WTC11 (cell line): ENCODE measurements at regions not wholly inside any gene's neighbourhood (a gene's known extent, or its start where the extent isn't known, plus 50 kb on each side); places are given as distances from the start of the nearest gene placed in this dataset.
A peak's percentile ranks its signal among the peaks of the same experiment; 100 is the strongest.

Experiments used
- ATAC-seq: fragments of 200-7000 bp; cut with Tn5 transposase; 2 replicates; pipeline ENCODE4 v1.10.0; 2021; ENCODE audit warnings: mild to moderate bottlenecking, moderate library complexity
- CTCF ChIA-PET: fragments of 300-600 bp; sonication (Branson Sonifier 250); formaldehyde crosslinking; loops from one replicate; lab custom pipeline; 2021; ENCODE audit warnings: antibody characterized with exemption; lab: Charles Lee
- POLR2A ChIA-PET: fragments of 350-600 bp; sonication (Branson Sonifier 250); formaldehyde crosslinking; loops from one replicate; lab custom pipeline; 2021; ENCODE audit warnings: antibody characterized with exemption; lab: Charles Lee
- DNase-seq: peaks from one replicate; pipeline ENCODE4 v3.0.0; 2021; ENCODE audit warnings: low spot score
- H3K27ac Mint-ChIP-seq: 2 replicates; pipeline ENCODE4 v1.8.0; 2021; ENCODE audit warnings: mixed read lengths
- H3K27me3 Mint-ChIP-seq: 2 replicates; pipeline ENCODE4 v1.8.0; 2021; ENCODE audit warnings: low read depth, mild to moderate bottlenecking, moderate library complexity, mixed read lengths
- H3K36me3 Mint-ChIP-seq: 2 replicates; pipeline ENCODE4 v1.8.0; 2021; ENCODE audit warnings: mixed read lengths
- H3K4me1 Mint-ChIP-seq: 2 replicates; pipeline ENCODE4 v1.8.0; 2022; ENCODE audit warnings: mixed read lengths
- H3K4me3 Mint-ChIP-seq: 2 replicates; pipeline ENCODE4 v1.8.0; 2021; ENCODE audit warnings: mild to moderate bottlenecking, moderate library complexity, mixed read lengths
- H3K9me3 Mint-ChIP-seq: 2 replicates; pipeline ENCODE4 v1.8.0; 2021; ENCODE audit warnings: mixed read lengths
- ELF4 ChIP-seq: sonication (generic); formaldehyde crosslinking; IDR thresholded peaks from 2 replicates; pipeline ENCODE4 v1.8.1; 2022; ENCODE audit warnings: low read depth, mild to moderate bottlenecking, moderate library complexity, missing genetic modification reagents
- ESRRA ChIP-seq: sonication (generic); formaldehyde crosslinking; IDR thresholded peaks from 2 replicates; pipeline ENCODE4 v1.8.1; 2022; ENCODE audit warnings: mild to moderate bottlenecking, missing genetic modification reagents, borderline replicate concordance
- ETV6 ChIP-seq: sonication (generic); formaldehyde crosslinking; IDR thresholded peaks from 2 replicates; pipeline ENCODE4 v1.8.1; 2022; ENCODE audit warnings: mild to moderate bottlenecking, missing genetic modification reagents
- KAT7 ChIP-seq: sonication (generic); formaldehyde crosslinking; IDR thresholded peaks from 2 replicates; pipeline ENCODE4 v1.8.1; 2023; ENCODE audit warnings: missing genetic modification reagents, mild to moderate bottlenecking, borderline replicate concordance
- NFYB ChIP-seq: sonication (generic); formaldehyde crosslinking; conservative IDR thresholded peaks from 2 replicates; pipeline ENCODE4 v1.8.0; 2022; ENCODE audit warnings: low read depth, missing genetic modification reagents
- NR2C2 ChIP-seq: sonication (generic); formaldehyde crosslinking; IDR thresholded peaks from 2 replicates; pipeline ENCODE4 v1.8.0; 2022; ENCODE audit warnings: mild to moderate bottlenecking, missing genetic modification reagents
- PRRX2 ChIP-seq: fragments of 250-450 bp; sonication (Bioruptor Pico); IDR thresholded peaks from 2 replicates; pipeline ENCODE4 v1.8.0; 2021; ENCODE audit warnings: mild to moderate bottlenecking
- RORB ChIP-seq: fragments of 250-450 bp; sonication (Bioruptor Pico); IDR thresholded peaks from 2 replicates; pipeline ENCODE4 v1.9.0; 2021; ENCODE audit warnings: mild to moderate bottlenecking
- TCF7 ChIP-seq: sonication (generic); formaldehyde crosslinking; IDR thresholded peaks from 2 replicates; pipeline ENCODE4 v1.8.0; 2022; ENCODE audit warnings: mild to moderate bottlenecking, low read depth, missing genetic modification reagents, moderate library complexity
- TEAD4 ChIP-seq: sonication (generic); formaldehyde crosslinking; IDR thresholded peaks from 2 replicates; pipeline ENCODE4 v1.8.0; 2022; ENCODE audit warnings: mild to moderate bottlenecking, missing genetic modification reagents
- ZNF263 ChIP-seq: sonication (generic); formaldehyde crosslinking; IDR thresholded peaks from 2 replicates; pipeline ENCODE4 v1.8.1; 2022; ENCODE audit warnings: low read depth, mild to moderate bottlenecking, moderate library complexity, missing genetic modification reagents
- ZNF416 ChIP-seq: fragments of 250-450 bp; sonication (Bioruptor Pico); IDR thresholded peaks from 2 replicates; pipeline ENCODE4 v1.9.0; 2021; ENCODE audit warnings: mild to moderate bottlenecking, inconsistent platforms
- ZNF423 ChIP-seq: fragments of 250-450 bp; sonication (Bioruptor Pico); IDR thresholded peaks from 2 replicates; pipeline ENCODE4 v2.1.2; 2022; ENCODE audit warnings: mild to moderate bottlenecking, moderate library complexity
- TF ChIP-seq, protein P1 (sequence below): sonication (generic); formaldehyde crosslinking; IDR thresholded peaks from 2 replicates; pipeline ENCODE4 v1.8.0; 2022; ENCODE audit warnings: missing genetic modification reagents
- TF ChIP-seq, protein P2 (sequence below): sonication (generic); formaldehyde crosslinking; IDR thresholded peaks from 2 replicates; pipeline ENCODE4 v1.8.1; 2023; ENCODE audit warnings: mild to moderate bottlenecking, moderate library complexity, missing genetic modification reagents
- TF ChIP-seq, protein P3 (sequence below): sonication (generic); formaldehyde crosslinking; IDR thresholded peaks from 2 replicates; pipeline ENCODE4 v1.8.1; 2022; ENCODE audit warnings: low read depth, mild to moderate bottlenecking, moderate library complexity, missing genetic modification reagents, borderline replicate concordance
- TF ChIP-seq, protein P4 (sequence below): sonication (generic); formaldehyde crosslinking; IDR thresholded peaks from 2 replicates; pipeline ENCODE4 v1.8.1; 2022; ENCODE audit warnings: mild to moderate bottlenecking, missing genetic modification reagents, moderate library complexity, borderline replicate concordance
- TF ChIP-seq, protein P5 (sequence below): fragments of 250-450 bp; sonication (Bioruptor Pico); conservative IDR thresholded peaks from 2 replicates; pipeline ENCODE4 v1.9.0; 2021; ENCODE audit warnings: mild to moderate bottlenecking
- TF ChIP-seq, protein P6 (sequence below): fragments of 200-600 bp; IDR thresholded peaks from 2 replicates; pipeline ENCODE4 v1.8.0; 2022; ENCODE audit warnings: antibody characterized with exemption

DNA sequence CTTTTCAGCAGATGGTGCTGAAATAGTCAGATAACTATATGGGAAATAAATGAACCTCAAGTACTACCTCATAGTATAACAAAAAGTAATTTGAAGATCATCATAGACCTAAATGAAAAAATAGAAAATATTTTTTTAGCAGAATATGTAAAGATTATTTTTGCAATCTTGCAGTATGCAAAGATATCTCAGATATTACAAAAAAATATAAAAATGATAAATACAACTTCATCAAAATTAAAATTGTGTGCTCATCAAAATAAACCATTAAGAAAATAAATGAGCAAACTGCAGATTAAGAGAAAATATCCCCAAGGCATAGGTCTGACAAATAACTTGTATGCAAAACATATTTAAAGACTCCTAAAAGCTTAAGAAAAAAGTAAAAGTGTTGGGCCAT, 83.4 kb upstream of the KCND2 start (continued):
- TF ChIP-seq, protein P1, sequence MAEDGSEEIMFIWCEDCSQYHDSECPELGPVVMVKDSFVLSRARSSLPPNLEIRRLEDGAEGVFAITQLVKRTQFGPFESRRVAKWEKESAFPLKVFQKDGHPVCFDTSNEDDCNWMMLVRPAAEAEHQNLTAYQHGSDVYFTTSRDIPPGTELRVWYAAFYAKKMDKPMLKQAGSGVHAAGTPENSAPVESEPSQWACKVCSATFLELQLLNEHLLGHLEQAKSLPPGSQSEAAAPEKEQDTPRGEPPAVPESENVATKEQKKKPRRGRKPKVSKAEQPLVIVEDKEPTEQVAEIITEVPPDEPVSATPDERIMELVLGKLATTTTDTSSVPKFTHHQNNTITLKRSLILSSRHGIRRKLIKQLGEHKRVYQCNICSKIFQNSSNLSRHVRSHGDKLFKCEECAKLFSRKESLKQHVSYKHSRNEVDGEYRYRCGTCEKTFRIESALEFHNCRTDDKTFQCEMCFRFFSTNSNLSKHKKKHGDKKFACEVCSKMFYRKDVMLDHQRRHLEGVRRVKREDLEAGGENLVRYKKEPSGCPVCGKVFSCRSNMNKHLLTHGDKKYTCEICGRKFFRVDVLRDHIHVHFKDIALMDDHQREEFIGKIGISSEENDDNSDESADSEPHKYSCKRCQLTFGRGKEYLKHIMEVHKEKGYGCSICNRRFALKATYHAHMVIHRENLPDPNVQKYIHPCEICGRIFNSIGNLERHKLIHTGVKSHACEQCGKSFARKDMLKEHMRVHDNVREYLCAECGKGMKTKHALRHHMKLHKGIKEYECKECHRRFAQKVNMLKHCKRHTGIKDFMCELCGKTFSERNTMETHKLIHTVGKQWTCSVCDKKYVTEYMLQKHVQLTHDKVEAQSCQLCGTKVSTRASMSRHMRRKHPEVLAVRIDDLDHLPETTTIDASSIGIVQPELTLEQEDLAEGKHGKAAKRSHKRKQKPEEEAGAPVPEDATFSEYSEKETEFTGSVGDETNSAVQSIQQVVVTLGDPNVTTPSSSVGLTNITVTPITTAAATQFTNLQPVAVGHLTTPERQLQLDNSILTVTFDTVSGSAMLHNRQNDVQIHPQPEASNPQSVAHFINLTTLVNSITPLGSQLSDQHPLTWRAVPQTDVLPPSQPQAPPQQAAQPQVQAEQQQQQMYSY = no peak
- TF ChIP-seq TEAD4 (CRISPR knock-in tag) (no peak), ELF4 (CRISPR knock-in tag) (no peak), ESRRA (CRISPR knock-in tag) (no peak), ZNF416 (no peak)
- TF ChIP-seq, protein P2, sequence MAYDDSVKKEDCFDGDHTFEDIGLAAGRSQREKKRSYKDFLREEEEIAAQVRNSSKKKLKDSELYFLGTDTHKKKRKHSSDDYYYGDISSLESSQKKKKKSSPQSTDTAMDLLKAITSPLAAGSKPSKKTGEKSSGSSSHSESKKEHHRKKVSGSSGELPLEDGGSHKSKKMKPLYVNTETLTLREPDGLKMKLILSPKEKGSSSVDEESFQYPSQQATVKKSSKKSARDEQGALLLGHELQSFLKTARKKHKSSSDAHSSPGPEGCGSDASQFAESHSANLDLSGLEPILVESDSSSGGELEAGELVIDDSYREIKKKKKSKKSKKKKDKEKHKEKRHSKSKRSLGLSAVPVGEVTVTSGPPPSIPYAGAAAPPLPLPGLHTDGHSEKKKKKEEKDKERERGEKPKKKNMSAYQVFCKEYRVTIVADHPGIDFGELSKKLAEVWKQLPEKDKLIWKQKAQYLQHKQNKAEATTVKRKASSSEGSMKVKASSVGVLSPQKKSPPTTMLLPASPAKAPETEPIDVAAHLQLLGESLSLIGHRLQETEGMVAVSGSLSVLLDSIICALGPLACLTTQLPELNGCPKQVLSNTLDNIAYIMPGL (CRISPR knock-in tag) = no peak

DNA sequence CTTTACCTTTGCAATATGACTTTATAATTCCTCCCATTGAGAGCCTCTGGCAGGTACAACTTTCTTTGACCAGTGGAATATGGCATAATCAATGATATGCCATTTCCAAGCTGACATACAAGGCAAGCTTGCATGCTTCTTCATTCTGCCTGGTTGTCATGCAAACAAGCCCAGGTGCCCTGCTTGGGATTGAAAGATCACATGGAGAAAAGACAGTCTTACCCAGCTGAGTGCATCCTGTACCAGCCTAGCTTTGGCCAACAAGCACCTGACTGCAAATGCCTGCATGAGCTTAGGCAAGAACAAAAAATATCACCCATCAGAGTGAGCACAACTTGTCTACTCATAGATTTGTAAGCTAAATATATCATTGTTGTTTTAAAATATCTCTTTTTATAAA, 82.9 kb upstream of the KCND2 start:
- CTCF ChIA-PET = interaction anchor here (0.9 kb wide), 1 partner anchor 14 kb away, joined by 3 read pairs; no protein-coding TSS in a partner anchor
- peak; percentile 76 for ATAC-seq
- DNase-seq = peak; percentile 12

More for the DNA sequence above, 82.9 kb upstream of the KCND2 start:
- Mint-ChIP-seq H3K4me1 (peaks cover 26% of the 10 kb centered on the region), H3K36me3 (no peaks in the 10 kb centered on the region), H3K9me3 (peaks cover 9% of the 10 kb centered on the region), H3K27ac (peak overlapping the region; percentile 74; the same call in 1 of the 2 replicates), H3K27me3 (no peaks in the 10 kb centered on the region), H3K4me3 (no peak overlapping the region)
- TF ChIP-seq ETV6 (CRISPR knock-in tag) (no peak), PRRX2 (CRISPR knock-in tag) (no peak), KAT7 (no peak), NR2C2 (CRISPR knock-in tag) (no peak), ZNF423 (CRISPR knock-in tag) (no peak), NFYB (CRISPR knock-in tag) (no peak), ZNF263 (no peak), ELF4 (CRISPR knock-in tag) (no peak), TCF7 (CRISPR knock-in tag) (no peak), RORB (no peak), TEAD4 (CRISPR knock-in tag) (no peak), ZNF416 (no peak)
- TF ChIP-seq, protein P3, sequence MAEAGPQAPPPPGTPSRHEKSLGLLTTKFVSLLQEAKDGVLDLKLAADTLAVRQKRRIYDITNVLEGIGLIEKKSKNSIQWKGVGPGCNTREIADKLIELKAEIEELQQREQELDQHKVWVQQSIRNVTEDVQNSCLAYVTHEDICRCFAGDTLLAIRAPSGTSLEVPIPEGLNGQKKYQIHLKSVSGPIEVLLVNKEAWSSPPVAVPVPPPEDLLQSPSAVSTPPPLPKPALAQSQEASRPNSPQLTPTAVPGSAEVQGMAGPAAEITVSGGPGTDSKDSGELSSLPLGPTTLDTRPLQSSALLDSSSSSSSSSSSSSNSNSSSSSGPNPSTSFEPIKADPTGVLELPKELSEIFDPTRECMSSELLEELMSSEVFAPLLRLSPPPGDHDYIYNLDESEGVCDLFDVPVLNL (CRISPR knock-in tag) = no peak
- TF ChIP-seq, protein P4, sequence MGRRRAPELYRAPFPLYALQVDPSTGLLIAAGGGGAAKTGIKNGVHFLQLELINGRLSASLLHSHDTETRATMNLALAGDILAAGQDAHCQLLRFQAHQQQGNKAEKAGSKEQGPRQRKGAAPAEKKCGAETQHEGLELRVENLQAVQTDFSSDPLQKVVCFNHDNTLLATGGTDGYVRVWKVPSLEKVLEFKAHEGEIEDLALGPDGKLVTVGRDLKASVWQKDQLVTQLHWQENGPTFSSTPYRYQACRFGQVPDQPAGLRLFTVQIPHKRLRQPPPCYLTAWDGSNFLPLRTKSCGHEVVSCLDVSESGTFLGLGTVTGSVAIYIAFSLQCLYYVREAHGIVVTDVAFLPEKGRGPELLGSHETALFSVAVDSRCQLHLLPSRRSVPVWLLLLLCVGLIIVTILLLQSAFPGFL = no peak
- TF ChIP-seq, protein P5, sequence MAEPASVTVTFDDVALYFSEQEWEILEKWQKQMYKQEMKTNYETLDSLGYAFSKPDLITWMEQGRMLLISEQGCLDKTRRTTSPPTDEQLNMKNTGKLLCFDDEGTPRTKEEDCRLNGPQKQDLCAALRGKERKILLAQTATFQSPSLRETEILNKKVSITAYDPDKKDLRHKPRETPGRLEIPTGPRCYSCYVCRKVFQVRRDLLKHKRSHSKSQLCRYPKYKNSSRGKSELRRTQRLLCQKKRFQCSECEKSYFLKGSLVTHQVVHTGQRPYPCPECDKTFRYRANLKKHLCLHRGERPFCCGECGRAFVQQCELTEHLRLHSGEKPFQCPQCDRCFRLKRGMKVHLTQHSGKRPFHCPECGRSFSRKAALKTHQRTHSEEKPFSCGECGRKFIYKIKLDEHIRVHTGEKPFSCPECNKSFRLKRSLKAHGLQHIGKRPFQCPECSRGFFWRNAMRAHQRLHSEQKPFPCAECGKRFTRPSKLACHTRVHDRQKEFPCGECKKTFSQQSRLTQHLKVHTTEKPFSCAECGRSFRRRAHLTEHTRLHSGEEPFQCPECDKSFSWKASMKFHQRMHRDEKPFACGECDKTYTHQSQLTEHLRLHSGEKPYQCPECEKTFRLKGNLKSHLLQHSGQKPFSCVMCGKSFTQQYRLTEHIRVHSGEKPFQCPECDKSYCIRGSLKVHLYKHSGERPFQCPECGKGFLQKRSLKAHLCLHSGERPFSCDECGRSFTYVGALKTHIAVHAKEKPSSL (CRISPR knock-in tag) = no peak
- TF ChIP-seq, protein P6, sequence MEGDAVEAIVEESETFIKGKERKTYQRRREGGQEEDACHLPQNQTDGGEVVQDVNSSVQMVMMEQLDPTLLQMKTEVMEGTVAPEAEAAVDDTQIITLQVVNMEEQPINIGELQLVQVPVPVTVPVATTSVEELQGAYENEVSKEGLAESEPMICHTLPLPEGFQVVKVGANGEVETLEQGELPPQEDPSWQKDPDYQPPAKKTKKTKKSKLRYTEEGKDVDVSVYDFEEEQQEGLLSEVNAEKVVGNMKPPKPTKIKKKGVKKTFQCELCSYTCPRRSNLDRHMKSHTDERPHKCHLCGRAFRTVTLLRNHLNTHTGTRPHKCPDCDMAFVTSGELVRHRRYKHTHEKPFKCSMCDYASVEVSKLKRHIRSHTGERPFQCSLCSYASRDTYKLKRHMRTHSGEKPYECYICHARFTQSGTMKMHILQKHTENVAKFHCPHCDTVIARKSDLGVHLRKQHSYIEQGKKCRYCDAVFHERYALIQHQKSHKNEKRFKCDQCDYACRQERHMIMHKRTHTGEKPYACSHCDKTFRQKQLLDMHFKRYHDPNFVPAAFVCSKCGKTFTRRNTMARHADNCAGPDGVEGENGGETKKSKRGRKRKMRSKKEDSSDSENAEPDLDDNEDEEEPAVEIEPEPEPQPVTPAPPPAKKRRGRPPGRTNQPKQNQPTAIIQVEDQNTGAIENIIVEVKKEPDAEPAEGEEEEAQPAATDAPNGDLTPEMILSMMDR = no peak
- POLR2A ChIA-PET = no interaction called here
